ENCODE measurements at regions not wholly inside any gene's neighbourhood (a gene's known extent, or its start where the extent isn't known, plus 50 kb on each side); places are given as distances from the start of the nearest gene placed in this dataset.

- H3K4me1 ChIP-seq (ENCODE audit: control insufficient read depth in 2 of 2, insufficient read depth in 2 of 2, low read length in 2 of 2) = no peaks in the 10 kb centered on the region
- no peaks in the 10 kb centered on the region for H3K27me3 ChIP-seq (ENCODE audit: control insufficient read depth in 2 of 2, insufficient read depth in 1 of 2, low read length in 1 of 2)
- H3K27ac ChIP-seq (ENCODE audit: low read depth in 1 of 2, low read length in 1 of 2) = no peak overlapping the region
- 92% methylated on average over 2 of the region's 2 CpGs for WGBS
- H3K4me3 ChIP-seq (ENCODE audit: low read length in 2 of 2) = no peak overlapping the region
- H3K9me3 ChIP-seq (ENCODE audit: control insufficient read depth in 2 of 2, insufficient read depth in 1 of 2, low read length in 1 of 2) = no peaks in the 10 kb centered on the region
- DNase-seq (ENCODE audit: low read depth in 6 of 9, low spot score in 9 of 9) = no peak
- H3K36me3 ChIP-seq (ENCODE audit: control insufficient read depth in 2 of 2, insufficient read depth in 2 of 2, low read length in 1 of 2) = no peaks in the 10 kb centered on the region
Observed at GRCh38 chr3:26406636-26407035, 215.9 kb upstream of the LRRC3B start.

GRCh38 chr3:26418553-26418952, 204.0 kb upstream of the LRRC3B start:
- Histone ChIP-seq H3K27me3 (ENCODE audit: control insufficient read depth in 2 of 2, insufficient read depth in 1 of 2, low read length in 1 of 2) (no peaks in the 10 kb centered on the region), H3K4me1 (ENCODE audit: control insufficient read depth in 2 of 2, insufficient read depth in 2 of 2, low read length in 2 of 2) (no peaks in the 10 kb centered on the region), H3K36me3 (ENCODE audit: control insufficient read depth in 2 of 2, insufficient read depth in 2 of 2, low read length in 1 of 2) (no peaks in the 10 kb centered on the region), H3K4me3 (ENCODE audit: low read length in 2 of 2) (no peak overlapping the region), H3K27ac (ENCODE audit: low read depth in 1 of 2, low read length in 1 of 2) (no peak overlapping the region), H3K9me3 (ENCODE audit: control insufficient read depth in 2 of 2, insufficient read depth in 1 of 2, low read length in 1 of 2) (no peaks in the 10 kb centered on the region)
- DNase-seq (ENCODE audit: low read depth in 6 of 9, low spot score in 9 of 9) = no peak

DNA sequence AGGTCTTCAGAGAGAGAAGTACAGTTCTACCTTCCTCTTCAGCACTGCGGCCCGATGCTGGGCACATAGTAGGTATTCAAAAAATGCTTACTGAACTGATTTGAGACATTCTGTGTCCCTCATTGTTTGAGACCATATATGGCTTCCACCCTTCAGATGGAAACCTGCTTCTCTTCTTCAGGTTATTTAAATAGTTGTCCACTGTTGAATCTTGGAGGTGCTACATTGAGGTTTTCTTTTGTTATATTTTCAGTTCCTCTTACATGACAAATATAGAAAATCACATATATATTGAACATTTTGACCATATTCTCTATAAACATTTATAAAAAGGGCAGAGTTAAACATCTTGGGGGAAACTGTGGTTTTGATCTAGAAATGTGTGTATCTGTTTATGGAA, 200.2 kb upstream of the LRRC3B start:
- no peak for DNase-seq (ENCODE audit: low read depth in 6 of 9, low spot score in 9 of 9)
- no peaks in the 10 kb centered on the region for H3K9me3 ChIP-seq (ENCODE audit: control insufficient read depth in 2 of 2, insufficient read depth in 1 of 2, low read length in 1 of 2)
- no peaks in the 10 kb centered on the region for H3K27me3 ChIP-seq (ENCODE audit: control insufficient read depth in 2 of 2, insufficient read depth in 1 of 2, low read length in 1 of 2)
- no peaks in the 10 kb centered on the region for H3K4me1 ChIP-seq (ENCODE audit: control insufficient read depth in 2 of 2, insufficient read depth in 2 of 2, low read length in 2 of 2)
- no peak overlapping the region for H3K4me3 ChIP-seq (ENCODE audit: low read length in 2 of 2)
- H3K36me3 ChIP-seq (ENCODE audit: control insufficient read depth in 2 of 2, insufficient read depth in 2 of 2, low read length in 1 of 2) = no peaks in the 10 kb centered on the region
- no peak overlapping the region for H3K27ac ChIP-seq (ENCODE audit: low read depth in 1 of 2, low read length in 1 of 2)
- WGBS = 94% methylated on average over 2 of the region's 2 CpGs

DNA sequence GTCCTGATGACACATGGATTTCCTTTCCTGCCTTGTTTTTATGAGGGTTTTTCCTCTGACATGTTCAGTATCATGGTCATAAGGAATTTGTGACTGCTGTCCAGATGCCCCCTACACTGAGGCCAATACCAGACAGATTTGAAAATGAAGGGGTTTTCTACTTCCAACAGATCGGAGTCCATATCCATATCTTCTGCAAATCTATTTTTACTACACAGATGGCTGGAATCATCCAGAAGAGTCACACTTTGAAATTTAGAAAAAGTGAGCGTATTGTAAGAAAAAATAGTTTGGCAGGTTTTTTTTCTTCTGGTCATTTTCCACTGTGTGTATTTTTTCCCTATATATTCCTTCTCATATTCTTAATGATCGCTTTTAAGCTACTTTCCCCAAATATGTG, 197.5 kb upstream of the LRRC3B start:
- no peak for DNase-seq (ENCODE audit: low read depth in 6 of 9, low spot score in 9 of 9)
- H3K4me3 ChIP-seq (ENCODE audit: low read length in 2 of 2) = no peak overlapping the region
- H3K36me3 ChIP-seq (ENCODE audit: control insufficient read depth in 2 of 2, insufficient read depth in 2 of 2, low read length in 1 of 2) = no peaks in the 10 kb centered on the region
- H3K27ac ChIP-seq (ENCODE audit: low read depth in 1 of 2, low read length in 1 of 2) = no peak overlapping the region
- no peaks in the 10 kb centered on the region for H3K4me1 ChIP-seq (ENCODE audit: control insufficient read depth in 2 of 2, insufficient read depth in 2 of 2, low read length in 2 of 2)
- H3K27me3 ChIP-seq (ENCODE audit: control insufficient read depth in 2 of 2, insufficient read depth in 1 of 2, low read length in 1 of 2) = no peaks in the 10 kb centered on the region
- H3K9me3 ChIP-seq (ENCODE audit: control insufficient read depth in 2 of 2, insufficient read depth in 1 of 2, low read length in 1 of 2) = no peaks in the 10 kb centered on the region
- WGBS = 95% methylated on average over 3 of the region's 3 CpGs

GRCh38 chr3:26428992-26429391, 193.6 kb upstream of the LRRC3B start:
- Histone ChIP-seq H3K9me3 (ENCODE audit: control insufficient read depth in 2 of 2, insufficient read depth in 1 of 2, low read length in 1 of 2) (no peaks in the 10 kb centered on the region), H3K36me3 (ENCODE audit: control insufficient read depth in 2 of 2, insufficient read depth in 2 of 2, low read length in 1 of 2) (no peaks in the 10 kb centered on the region), H3K4me1 (ENCODE audit: control insufficient read depth in 2 of 2, insufficient read depth in 2 of 2, low read length in 2 of 2) (no peaks in the 10 kb centered on the region), H3K27me3 (ENCODE audit: control insufficient read depth in 2 of 2, insufficient read depth in 1 of 2, low read length in 1 of 2) (no peaks in the 10 kb centered on the region), H3K27ac (ENCODE audit: low read depth in 1 of 2, low read length in 1 of 2) (no peak overlapping the region), H3K4me3 (ENCODE audit: low read length in 2 of 2) (no peak overlapping the region)
- 53% methylated on average over 2 of the region's 2 CpGs for WGBS
- no peak for DNase-seq (ENCODE audit: low read depth in 6 of 9, low spot score in 9 of 9)

- H3K27me3 ChIP-seq (ENCODE audit: control insufficient read depth in 2 of 2, insufficient read depth in 1 of 2, low read length in 1 of 2) = no peaks in the 10 kb centered on the region
- no peaks in the 10 kb centered on the region for H3K36me3 ChIP-seq (ENCODE audit: control insufficient read depth in 2 of 2, insufficient read depth in 2 of 2, low read length in 1 of 2)
- WGBS = 91% methylated on average over 4 of the region's 4 CpGs
- no peak overlapping the region for H3K4me3 ChIP-seq (ENCODE audit: low read length in 2 of 2)
- H3K9me3 ChIP-seq (ENCODE audit: control insufficient read depth in 2 of 2, insufficient read depth in 1 of 2, low read length in 1 of 2) = no peaks in the 10 kb centered on the region
- no peak overlapping the region for H3K27ac ChIP-seq (ENCODE audit: low read depth in 1 of 2, low read length in 1 of 2)
- DNase-seq (ENCODE audit: low read depth in 6 of 9, low spot score in 9 of 9) = no peak
- no peaks in the 10 kb centered on the region for H3K4me1 ChIP-seq (ENCODE audit: control insufficient read depth in 2 of 2, insufficient read depth in 2 of 2, low read length in 2 of 2)
Observed at GRCh38 chr3:26437678-26438077, 184.9 kb upstream of the LRRC3B start.

GRCh38 chr3:26438325-26438940, 184.1 kb upstream of the LRRC3B start:
- no peak for DNase-seq (ENCODE audit: low read depth in 6 of 9, low spot score in 9 of 9)
- Histone ChIP-seq H3K27ac (ENCODE audit: low read depth in 1 of 2, low read length in 1 of 2) (no peak overlapping the region), H3K27me3 (ENCODE audit: control insufficient read depth in 2 of 2, insufficient read depth in 1 of 2, low read length in 1 of 2) (no peaks in the 10 kb centered on the region), H3K4me1 (ENCODE audit: control insufficient read depth in 2 of 2, insufficient read depth in 2 of 2, low read length in 2 of 2) (no peaks in the 10 kb centered on the region), H3K4me3 (ENCODE audit: low read length in 2 of 2) (no peak overlapping the region), H3K9me3 (ENCODE audit: control insufficient read depth in 2 of 2, insufficient read depth in 1 of 2, low read length in 1 of 2) (no peaks in the 10 kb centered on the region), H3K36me3 (ENCODE audit: control insufficient read depth in 2 of 2, insufficient read depth in 2 of 2, low read length in 1 of 2) (no peaks in the 10 kb centered on the region)
- 31% methylated on average over 4 of the region's 4 CpGs for WGBS

GRCh38 chr3:26438981-26439884, 183.3 kb upstream of the LRRC3B start:
- H3K27me3 ChIP-seq (ENCODE audit: control insufficient read depth in 2 of 2, insufficient read depth in 1 of 2, low read length in 1 of 2) = no peaks in the 10 kb centered on the region
- no peak overlapping the region for H3K4me3 ChIP-seq (ENCODE audit: low read length in 2 of 2)
- no peaks in the 10 kb centered on the region for H3K4me1 ChIP-seq (ENCODE audit: control insufficient read depth in 2 of 2, insufficient read depth in 2 of 2, low read length in 2 of 2)
- no peak overlapping the region for H3K27ac ChIP-seq (ENCODE audit: low read depth in 1 of 2, low read length in 1 of 2)
- 87% methylated on average over 6 of the region's 6 CpGs for WGBS
- no peaks in the 10 kb centered on the region for H3K36me3 ChIP-seq (ENCODE audit: control insufficient read depth in 2 of 2, insufficient read depth in 2 of 2, low read length in 1 of 2)
- DNase-seq (ENCODE audit: low read depth in 6 of 9, low spot score in 9 of 9) = no peak
- no peaks in the 10 kb centered on the region for H3K9me3 ChIP-seq (ENCODE audit: control insufficient read depth in 2 of 2, insufficient read depth in 1 of 2, low read length in 1 of 2)

DNA sequence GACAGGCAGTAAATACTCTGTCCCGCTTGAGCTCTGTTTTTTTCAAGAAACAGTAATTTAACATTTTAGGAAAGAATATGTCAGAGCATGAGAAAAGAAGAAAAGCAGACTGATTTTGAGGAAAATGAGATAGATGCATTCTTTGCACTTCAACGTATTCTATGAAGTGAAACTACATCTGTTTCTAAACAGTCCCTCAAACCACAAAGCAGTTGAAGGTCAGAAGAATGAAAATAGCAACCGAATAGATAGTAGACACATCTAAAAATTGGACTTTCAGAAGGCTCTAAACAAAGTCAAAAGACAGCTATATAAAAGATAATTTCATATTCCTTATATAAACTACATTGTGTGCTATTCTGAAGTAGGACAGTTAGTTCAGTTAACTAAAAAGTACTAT, 172.6 kb upstream of the LRRC3B start:
- no peaks in the 10 kb centered on the region for H3K9me3 ChIP-seq (ENCODE audit: control insufficient read depth in 2 of 2, insufficient read depth in 1 of 2, low read length in 1 of 2)
- no peaks in the 10 kb centered on the region for H3K27me3 ChIP-seq (ENCODE audit: control insufficient read depth in 2 of 2, insufficient read depth in 1 of 2, low read length in 1 of 2)
- no peak overlapping the region for H3K4me3 ChIP-seq (ENCODE audit: low read length in 2 of 2)
- no peak for DNase-seq (ENCODE audit: low read depth in 6 of 9, low spot score in 9 of 9)
- WGBS = 5% methylated on average over 3 of the region's 3 CpGs
- no peak overlapping the region for H3K27ac ChIP-seq (ENCODE audit: low read depth in 1 of 2, low read length in 1 of 2)
- no peaks in the 10 kb centered on the region for H3K36me3 ChIP-seq (ENCODE audit: control insufficient read depth in 2 of 2, insufficient read depth in 2 of 2, low read length in 1 of 2)
- no peaks in the 10 kb centered on the region for H3K4me1 ChIP-seq (ENCODE audit: control insufficient read depth in 2 of 2, insufficient read depth in 2 of 2, low read length in 2 of 2)

All from thymus (tissue), 11 donors.